H1 (cell line): ENCODE measurements at regions not wholly inside any gene's neighbourhood (a gene's known extent, or its start where the extent isn't known, plus 50 kb on each side); places are given as distances from the start of the nearest gene placed in this dataset.

Experiments used
- CTCF ChIA-PET: fragments of 300-600 bp; sonication (Branson Sonifier 250); formaldehyde crosslinking; loops from one replicate; lab custom pipeline; 2021; ENCODE audit not compliant: partially characterized antibody; lab: Charles Lee
- POLR2A ChIA-PET: fragments of 300-600 bp; sonication (Branson Sonifier 250); formaldehyde crosslinking; loops from one replicate; lab custom pipeline; 2021; ENCODE audit warnings: inconsistent platforms; ENCODE audit not compliant: partially characterized antibody; lab: Charles Lee
- DNase-seq, 2 experiments: peaks; one replicate each; pipeline versions ENCODE4 v3.0.0 to v3.0.0-alpha.2; 2010 to 2022; ENCODE audit warnings: low spot score in 2 of 2, low read depth in 1 of 2, mixed read lengths in 1 of 2
- FAIRE-seq: peaks from 2 replicates; lab custom pipeline; 2011; peaks lifted over from hg19 to GRCh38; lab: Jason Lieb, UNC
- H2AFZ ChIP-seq: 2 replicates; pipeline ENCODE4 v1.8.1; 2012; ENCODE audit warnings: low read length, inconsistent platforms
- H2AK5ac ChIP-seq: 2 replicates; pipeline ENCODE4 v1.6.1; 2013; ENCODE audit warnings: low read depth, low read length
- H2BK120ac ChIP-seq: replicated peaks from 2 replicates; pipeline ENCODE3; 2013; ENCODE audit warnings: low read depth, low read length, inconsistent platforms
- H2BK12ac ChIP-seq: 2 replicates; pipeline ENCODE4 v1.6.1; 2013; ENCODE audit warnings: low read depth, low read length
- H2BK15ac ChIP-seq: 2 replicates; pipeline ENCODE4 v1.6.1; 2013; ENCODE audit warnings: low read length
- H2BK20ac ChIP-seq: 2 replicates; pipeline ENCODE4 v1.6.1; 2013; ENCODE audit warnings: low read length
- H2BK5ac ChIP-seq: 2 replicates; pipeline ENCODE4 v1.6.1; 2013; ENCODE audit warnings: low read depth, low read length
- H3K14ac ChIP-seq: 2 replicates; pipeline ENCODE4 v1.6.1; 2013; ENCODE audit warnings: inconsistent platforms; ENCODE audit not compliant: insufficient read length
- H3K18ac ChIP-seq: 2 replicates; pipeline ENCODE4 v1.6.1; 2013; ENCODE audit warnings: low read length; ENCODE audit errors: extremely low read depth
- H3K23ac ChIP-seq: 2 replicates; pipeline ENCODE4 v1.6.1; 2013; ENCODE audit warnings: inconsistent platforms; ENCODE audit not compliant: insufficient read length
- H3K23me2 ChIP-seq: 2 replicates; pipeline ENCODE4 v1.6.1; 2013; ENCODE audit warnings: low read depth, low read length
- H3K27ac ChIP-seq: 2 replicates; pipeline ENCODE4 v1.6.1; 2011; ENCODE audit warnings: low read depth, low read length, inconsistent platforms
- H3K27me3 ChIP-seq, 4 experiments: replicated peaks in 1 of 4; 1 replicate in 1 of 4; 2 replicates in 3 of 4; pipeline versions ENCODE4 v1.6.1 to v1.8.1; 2011 to 2013; ENCODE audit warnings: low read length in 3 of 4, mild to moderate bottlenecking in 3 of 4, inconsistent platforms in 2 of 4, mixed read lengths in 2 of 4, moderate library complexity in 1 of 4; ENCODE audit not compliant: control insufficient read depth in 3 of 4, insufficient read depth in 3 of 4; ENCODE audit errors: extremely low read depth in 1 of 4
- H3K36me3 ChIP-seq, 4 experiments: 2 replicates each; pipeline versions ENCODE4 v1.6.1 to v1.8.1; 2011 to 2013; ENCODE audit warnings: mild to moderate bottlenecking in 4 of 4, low read length in 3 of 4, moderate library complexity in 2 of 4, control low read depth in 1 of 4, inconsistent platforms in 1 of 4; ENCODE audit not compliant: insufficient read depth in 4 of 4, control insufficient read depth in 2 of 4
- H3K4ac ChIP-seq: replicated peaks from 2 replicates; pipeline ENCODE3; 2013; ENCODE audit warnings: low read length, low read depth, mixed read lengths, inconsistent platforms; ENCODE audit not compliant: insufficient read length
- H3K4me1 ChIP-seq, 4 experiments: replicated peaks in 1 of 4; 1 replicate in 1 of 4; 2 replicates in 3 of 4; pipeline versions ENCODE4 v1.6.1 to v1.8.1; 2011 to 2013; ENCODE audit warnings: low read length in 3 of 4, inconsistent platforms in 2 of 4, mixed read lengths in 1 of 4; ENCODE audit not compliant: insufficient read depth in 4 of 4, control insufficient read depth in 3 of 4
- H3K4me2 ChIP-seq, 2 experiments: 2 replicates each; pipeline versions ENCODE4 v1.6.1 to v1.8.1; 2011 to 2013; ENCODE audit warnings: low read depth in 2 of 2, low read length in 2 of 2, control low read depth in 1 of 2, inconsistent platforms in 1 of 2, mild to moderate bottlenecking in 1 of 2; ENCODE audit not compliant: insufficient read depth in 1 of 2
- H3K4me3 ChIP-seq, 4 experiments: fragments of 200-600, 300-600 bp in 1 of 4; sonication (generic), shearing (Covaris generic), sonication (Bioruptor Twin) in 1 of 4; 2 replicates each; pipeline versions ENCODE4 v1.5.1 to v1.8.1; 2011 to 2016; ENCODE audit warnings: low read length in 4 of 4, low read depth in 3 of 4, control low read depth in 2 of 4, inconsistent platforms in 2 of 4, mild to moderate bottlenecking in 2 of 4, mixed read lengths in 1 of 4, moderate library complexity in 1 of 4; ENCODE audit not compliant: insufficient read depth in 2 of 4; ENCODE audit errors: extremely low read depth in 1 of 4
- H3K56ac ChIP-seq: replicated peaks from 2 replicates; pipeline ENCODE3; 2013; ENCODE audit warnings: low read depth, mild to moderate bottlenecking, mixed read lengths, low read length, inconsistent platforms; ENCODE audit not compliant: insufficient read length
- H3K79me1 ChIP-seq: 2 replicates; pipeline ENCODE4 v1.6.1; 2013; ENCODE audit warnings: low read depth, low read length, control low read depth
- H3K79me2 ChIP-seq, 2 experiments: 2 replicates each; pipeline versions ENCODE4 v1.6.1 to v1.8.1; 2012 to 2013; ENCODE audit warnings: low read length in 2 of 2, mild to moderate bottlenecking in 2 of 2, inconsistent platforms in 1 of 2; ENCODE audit not compliant: insufficient read depth in 2 of 2, control insufficient read depth in 1 of 2
- H3K9ac ChIP-seq, 4 experiments: replicated peaks in 1 of 4; 1 replicate in 1 of 4; 2 replicates in 3 of 4; pipeline versions ENCODE4 v1.6.1 to v1.8.1; 2011 to 2013; ENCODE audit warnings: low read depth in 3 of 4, low read length in 3 of 4, control low read depth in 2 of 4, mild to moderate bottlenecking in 2 of 4, moderate library complexity in 2 of 4, inconsistent platforms in 1 of 4; ENCODE audit errors: extremely low read depth in 1 of 4
- H3K9me3 ChIP-seq, 2 experiments: 2 replicates each; pipeline versions ENCODE4 v1.6.1 to v1.8.1; 2012 to 2013; ENCODE audit warnings: mild to moderate bottlenecking in 2 of 2, moderate library complexity in 2 of 2, control low read depth in 1 of 2, inconsistent platforms in 1 of 2, low read depth in 1 of 2, low read length in 1 of 2, mixed read lengths in 1 of 2; ENCODE audit not compliant: insufficient read depth in 2 of 2
- H4K20me1 ChIP-seq, 2 experiments: replicated peaks in 1 of 2; 2 replicates each; pipeline versions ENCODE3 to v1.8.1; 2011 to 2013; ENCODE audit warnings: inconsistent platforms in 2 of 2, low read length in 2 of 2, mild to moderate bottlenecking in 1 of 2; ENCODE audit not compliant: insufficient read depth in 2 of 2, control insufficient read depth in 1 of 2
- H4K5ac ChIP-seq: 2 replicates; pipeline ENCODE4 v1.6.1; 2013; ENCODE audit warnings: low read length, low read depth, mixed read lengths, inconsistent platforms; ENCODE audit not compliant: insufficient read length
- H4K8ac ChIP-seq: 2 replicates; pipeline ENCODE4 v1.8.0; 2013; ENCODE audit warnings: mild to moderate bottlenecking, moderate library complexity, low read length, inconsistent platforms; ENCODE audit not compliant: insufficient read depth; ENCODE audit errors: extremely low read depth
- H4K91ac ChIP-seq: replicated peaks from 2 replicates; pipeline ENCODE3; 2013; ENCODE audit warnings: low read length, mixed read lengths, inconsistent platforms; ENCODE audit not compliant: insufficient read length
- BRCA1 ChIP-seq: IDR thresholded peaks from 2 replicates; pipeline ENCODE4 v1.6.1; 2012; ENCODE audit warnings: low read depth, low read length, improper control_type of control experiment
- HDAC2 ChIP-seq, 2 experiments: fragments of 300-600 bp in 1 of 2; sonication (generic) in 1 of 2; IDR thresholded peaks; 2 replicates each; pipeline ENCODE4 v1.6.1; 2011 to 2012; ENCODE audit warnings: low read depth in 2 of 2, low read length in 2 of 2, mild to moderate bottlenecking in 2 of 2, moderate library complexity in 2 of 2, borderline replicate concordance in 1 of 2, inconsistent platforms in 1 of 2
- JUND ChIP-seq: IDR thresholded peaks from 2 replicates; pipeline ENCODE4 v1.6.1; 2011; ENCODE audit warnings: mild to moderate bottlenecking, improper control_type of control experiment, low read length
- NRF1 ChIP-seq: IDR thresholded peaks from 2 replicates; pipeline ENCODE4 v1.6.1; 2011; ENCODE audit warnings: mild to moderate bottlenecking, low read depth, low read length, improper control_type of control experiment
- RAD21 ChIP-seq, 2 experiments: IDR thresholded peaks in 1 of 2; conservative IDR thresholded peaks in 1 of 2; 2 replicates each; pipeline ENCODE4 v1.6.1; 2011; ENCODE audit warnings: low read depth in 2 of 2, low read length in 2 of 2, improper control_type of control experiment in 1 of 2, inconsistent platforms in 1 of 2, mild to moderate bottlenecking in 1 of 2, moderate library complexity in 1 of 2
- RNF2 ChIP-seq: fragments of 200-900, 300-1000 bp; sonication (generic); IDR thresholded peaks from 2 replicates; pipeline ENCODE4 v1.7.1; 2016; ENCODE audit warnings: borderline replicate concordance, low read depth, mild to moderate bottlenecking, antibody characterized with exemption, low read length; ENCODE audit not compliant: poor library complexity, severe bottlenecking; ENCODE audit errors: missing control alignments
- RXRA ChIP-seq: IDR thresholded peaks from 2 replicates; pipeline ENCODE4 v1.6.1; 2011; ENCODE audit warnings: low read depth, mild to moderate bottlenecking, low read length, moderate library complexity; ENCODE audit not compliant: insufficient read depth
- SRF ChIP-seq: IDR thresholded peaks from 2 replicates; pipeline ENCODE4 v1.6.1; 2011; ENCODE audit warnings: mild to moderate bottlenecking, low read depth, low read length, moderate library complexity
- TEAD4 ChIP-seq: IDR thresholded peaks from 2 replicates; pipeline ENCODE4 v1.6.1; 2012; ENCODE audit warnings: low read depth, low read length, inconsistent platforms, mixed read lengths
- ZNF274 ChIP-seq: IDR thresholded peaks from 2 replicates; pipeline ENCODE4 v1.7.0; 2012; ENCODE audit warnings: low read length, borderline replicate concordance; ENCODE audit errors: extremely low read depth
- WGBS, 2 experiments: shearing (Covaris generic) in 1 of 2; methylation state at CpG; one replicate each; pipeline versions ENCODE4 v1.1.6 to v1.1.7; 2013 to 2015; ENCODE audit warnings: low lambda C conversion rate in 2 of 2, mixed read lengths in 2 of 2, inconsistent platforms in 1 of 2, low coverage in 1 of 2, missing lambda C conversion rate in 1 of 2; ENCODE audit not compliant: insufficient replicate concordance in 2 of 2, insufficient coverage in 1 of 2, insufficient read length in 1 of 2; ENCODE audit errors: extremely low coverage in 1 of 2, missing lambda C conversion rate in 1 of 2; 5-methylcytosine and 5-hydroxymethylcytosine counted together

GRCh38 chr5:36459176-36460135, 146.9 kb upstream of the SLC1A3 start:
- Histone ChIP-seq H3K4me2 (no peak overlapping the region), H2BK20ac (no peak overlapping the region), H4K5ac (no peak overlapping the region), H2AFZ (no peak overlapping the region), H3K23me2 (no peaks in the 10 kb centered on the region), H3K56ac (no peak overlapping the region), H3K27me3 (no peaks in the 10 kb centered on the region), H3K27ac (no peak overlapping the region), H3K36me3 (no peaks in the 10 kb centered on the region), H4K8ac (no peak overlapping the region), H3K4me3 (no peak overlapping the region), H2BK15ac (no peak overlapping the region), H3K4me1 (no peaks in the 10 kb centered on the region), H3K9me3 (peaks cover 4% of the 10 kb centered on the region in 2 experiments; a peak in 1 of 4 replicates), H3K79me2 (no peaks in the 10 kb centered on the region), H3K4ac (no peak overlapping the region), H3K9ac (no peak overlapping the region), H3K18ac (no peak overlapping the region), H2AK5ac (no peak overlapping the region), H3K79me1 (no peaks in the 10 kb centered on the region), H3K14ac (no peak overlapping the region), H2BK12ac (no peak overlapping the region), H2BK120ac (no peak overlapping the region), H2BK5ac (no peak overlapping the region), H3K23ac (no peak overlapping the region), H4K20me1 (no peaks in the 10 kb centered on the region), H4K91ac (no peak overlapping the region)
- ChIA-PET CTCF (interaction anchor here (0.6 to 2.9 kb wide), 50 partner anchors 9 to 727 kb away, joined by 3 to 39 read pairs (median 4); no protein-coding TSS in a partner anchor), POLR2A (no interaction called here)
- peak; percentile 24 for FAIRE-seq
- 69% methylated on average over 5 of the region's 5 CpGs; no CpG with 5 or more reads in 1 of the 2 experiments for WGBS, 2 experiments
- DNase-seq, result no peak
- TF ChIP-seq RXRA (no peak), BRCA1 (no peak), HDAC2 (IDR thresholded peaks at IDR 0.05; ENCODE audit: borderline replicate concordance in 1 of 2, low read depth in 2 of 2, low read length in 2 of 2) (no peak), RAD21 (IDR thresholded peaks at IDR 0.05 in 1 of 2, conservative IDR thresholded peaks at IDR 0.05 in 1 of 2; ENCODE audit: low read depth in 2 of 2, low read length in 2 of 2) (peak; percentile 60 to 66), NRF1 (no peak), SRF (no peak), TEAD4 (no peak; the same call in 1 of the 2 replicates), JUND (no peak), RNF2 (no peak), ZNF274 (no peak)
